Heart right ventricle (tissue), 16 donors: ENCODE measurements at regions not wholly inside any gene's neighbourhood (a gene's known extent, or its start where the extent isn't known, plus 50 kb on each side); places are given as distances from the start of the nearest gene placed in this dataset.
A peak's percentile ranks its signal among the peaks of the same experiment; 100 is the strongest.

ENCODE experiments used
- ATAC-seq, 8 donors: fragments of 200-7000 bp; cut with Tn5 transposase; one replicate each; pipeline ENCODE4 v1.9.1; 2020; ENCODE audit warnings: mild to moderate bottlenecking in 8 of 8, moderate library complexity in 8 of 8, moderate number of reproducible peaks in 1 of 8
- DNase-seq, 2 donors: peaks; one replicate each; pipeline ENCODE4 v3.0.0-alpha.2; 2020
- H3K27ac ChIP-seq, 10 donors: fragments of 200-600 bp; sonication (generic) in 2 of 10; one replicate each; pipeline versions ENCODE4 v1.5.0 to v1.8.0; 2020 to 2022; ENCODE audit warnings: mild to moderate bottlenecking in 3 of 10
- H3K27me3 ChIP-seq, 7 donors: fragments of 200-600 bp; one replicate each; pipeline ENCODE4 v1.8.0; 2021 to 2022; ENCODE audit warnings: mild to moderate bottlenecking in 2 of 7
- H3K36me3 ChIP-seq, 9 donors: fragments of 200-600 bp; sonication (generic) in 1 of 9; one replicate each; pipeline versions ENCODE4 v1.5.0 to v1.8.0; 2020 to 2022; ENCODE audit warnings: mild to moderate bottlenecking in 2 of 9
- H3K4me1 ChIP-seq, 9 donors: fragments of 200-600 bp; sonication (generic) in 1 of 9; one replicate each; pipeline versions ENCODE4 v1.5.0 to v1.8.0; 2020 to 2022; ENCODE audit warnings: mild to moderate bottlenecking in 4 of 9
- H3K4me3 ChIP-seq, 10 donors: fragments of 200-600 bp; sonication (generic) in 2 of 10; one replicate each; pipeline versions ENCODE4 v1.5.0 to v1.8.0; 2020 to 2022; ENCODE audit warnings: mild to moderate bottlenecking in 7 of 10, moderate library complexity in 2 of 10
- H3K9me3 ChIP-seq, 11 donors: fragments of 200-600 bp in 10 of 11; sonication (generic) in 2 of 11; one replicate each; pipeline versions ENCODE4 v1.5.0 to v1.8.0; 2013 to 2022; ENCODE audit warnings: mild to moderate bottlenecking in 2 of 11, control low read depth in 1 of 11, moderate library complexity in 1 of 11
- WGBS, 2 donors: extraction: QIAGEN DNeasy Blood & Tissue Kit; methylation state at CpG; one replicate each; pipeline ENCODE4 v1.1.7; 2013; ENCODE audit warnings: inconsistent platforms in 1 of 2; 5-methylcytosine and 5-hydroxymethylcytosine counted together
- intact Hi-C, 10 donors: fragments of 100-400 bp; cut with DNase I; formaldehyde crosslinking; loops; one replicate each; pipeline versions ENCODE4 v1.11.1 to v1.14.2; 2022
- TF ChIP-seq, protein P1 (sequence below), 9 donors: fragments of 200-600 bp; sonication (generic) in 2 of 9; IDR thresholded peaks; one replicate each; pipeline versions ENCODE4 v1.5.0 to v1.8.0; 2021 to 2022; ENCODE audit warnings: antibody characterized with exemption in 9 of 9, mild to moderate bottlenecking in 5 of 9, moderate library complexity in 1 of 9
- donor health status: Arrhythmogenic right ventricular cardiomyopathy.
- donor health status: ischemic (EF 13 %, LVEDD 7.1; RV severe dilation, severe dysfunction).
- donor health status: healthy with polysubstance abuse.
- donor health status: DM: no; HTN: yes; CAD: no.
- donor health status: DM: no; HTN: no; CAD: no.
- donor health status: ischemic (EF 25% LVEDD 6.9; RV normal size, moderate dysfunction).
- donor health status: ischemic (EF 25% LVEDD 5.7; RV mildly dilated, moderate dysfunction).
- donor health status: healthy.
- donor health status: DM: yes; HTN: yes; CAD: no.
- donor health status: Ischemic cardiomyopathy.
- donor health status: ischemic (EF 35%, LVEDD 5.7; RV mildly dilated, moderate dysfunction).
- donor health status: nonischemic (EF 11% LVEDD 7.7; RV severe dilation, severe dysfunction).
- donor health status: DM: yes; HTN: yes; CAD: no.
- donor health status: PGD.
- donor health status: ischemic (EF 29% LVEDD 5.4; RV normal size, mild dysfunction).
- donor health status: nonischemic (EF 23%, LVEDD 6.1; RV moderate dilation, normal function).

DNA sequence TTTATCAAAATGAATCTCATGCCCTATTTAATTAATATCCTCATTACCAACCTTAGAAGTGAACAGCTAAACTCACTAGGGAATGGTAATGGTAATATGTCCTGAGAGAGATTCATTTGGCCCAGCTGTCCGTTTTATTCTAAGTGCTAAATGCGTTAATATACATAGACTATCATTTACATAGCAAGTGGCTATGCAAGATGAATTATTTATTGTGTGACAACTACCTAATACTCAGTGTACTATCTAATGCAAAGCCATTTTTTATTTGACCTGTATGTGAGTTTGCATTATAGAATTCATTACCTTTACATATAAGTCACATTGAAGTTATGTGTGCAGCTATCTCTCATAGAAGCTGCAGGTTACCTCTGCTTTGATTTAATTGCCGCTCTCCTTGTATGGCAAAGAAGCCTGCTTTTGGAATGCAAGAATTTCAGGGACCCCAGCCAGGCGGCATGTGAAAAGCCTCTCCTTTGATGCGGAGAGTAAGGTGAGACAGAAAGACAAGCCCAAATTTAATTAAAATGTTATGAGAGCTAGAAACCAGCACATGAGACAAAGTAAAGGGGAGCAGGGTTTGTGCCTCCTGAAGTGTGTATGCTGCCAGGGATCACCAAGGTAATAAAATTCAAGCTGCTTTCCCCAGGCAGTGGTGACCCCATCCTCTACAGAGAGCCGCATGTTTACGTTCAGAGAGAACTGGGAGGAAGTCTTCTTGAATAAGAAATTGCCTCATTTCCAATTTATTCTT is 693.0 kb upstream of the MAP3K7 start:
- ATAC-seq (no peak), DNase-seq (no peak)
- Histone ChIP-seq H3K36me3 (no peaks in the 10 kb centered on the region), H3K4me3 (no peak overlapping the region), H3K9me3 (peaks cover 0 to 9% (median 0%) of the 10 kb centered on the region in 11 donors), H3K27ac (no peak overlapping the region), H3K27me3 (no peaks in the 10 kb centered on the region), H3K4me1 (no peaks in the 10 kb centered on the region)
- intact Hi-C loops, result no loop called here
- TF ChIP-seq, protein P1, sequence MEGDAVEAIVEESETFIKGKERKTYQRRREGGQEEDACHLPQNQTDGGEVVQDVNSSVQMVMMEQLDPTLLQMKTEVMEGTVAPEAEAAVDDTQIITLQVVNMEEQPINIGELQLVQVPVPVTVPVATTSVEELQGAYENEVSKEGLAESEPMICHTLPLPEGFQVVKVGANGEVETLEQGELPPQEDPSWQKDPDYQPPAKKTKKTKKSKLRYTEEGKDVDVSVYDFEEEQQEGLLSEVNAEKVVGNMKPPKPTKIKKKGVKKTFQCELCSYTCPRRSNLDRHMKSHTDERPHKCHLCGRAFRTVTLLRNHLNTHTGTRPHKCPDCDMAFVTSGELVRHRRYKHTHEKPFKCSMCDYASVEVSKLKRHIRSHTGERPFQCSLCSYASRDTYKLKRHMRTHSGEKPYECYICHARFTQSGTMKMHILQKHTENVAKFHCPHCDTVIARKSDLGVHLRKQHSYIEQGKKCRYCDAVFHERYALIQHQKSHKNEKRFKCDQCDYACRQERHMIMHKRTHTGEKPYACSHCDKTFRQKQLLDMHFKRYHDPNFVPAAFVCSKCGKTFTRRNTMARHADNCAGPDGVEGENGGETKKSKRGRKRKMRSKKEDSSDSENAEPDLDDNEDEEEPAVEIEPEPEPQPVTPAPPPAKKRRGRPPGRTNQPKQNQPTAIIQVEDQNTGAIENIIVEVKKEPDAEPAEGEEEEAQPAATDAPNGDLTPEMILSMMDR (IDR thresholded peaks at IDR 0.05), result no peak
- 76 to 85% methylated on average over 7 of the region's 7 CpGs for WGBS, 2 donors

DNA sequence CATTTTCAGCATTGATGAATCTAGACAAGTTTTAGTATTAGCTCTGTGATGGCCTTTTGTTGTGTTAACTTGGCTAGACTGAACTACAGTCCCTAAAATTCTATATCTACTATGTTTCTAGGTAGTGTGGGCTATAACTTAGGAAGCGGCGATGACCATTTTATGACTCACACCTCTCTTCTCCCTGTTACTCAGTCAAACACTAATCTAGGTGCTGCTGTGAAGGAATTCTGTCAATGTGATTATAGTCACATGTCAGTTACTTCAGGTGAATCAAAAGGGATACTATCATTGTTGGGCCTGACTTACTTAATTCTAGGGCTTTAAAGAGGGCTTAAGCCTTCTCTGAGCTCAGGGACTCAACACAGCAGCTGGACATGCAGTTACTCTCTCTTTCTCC is 691.5 kb upstream of the MAP3K7 start:
- Histone ChIP-seq H3K36me3 (no peaks in the 10 kb centered on the region), H3K27me3 (no peaks in the 10 kb centered on the region), H3K27ac (no peak overlapping the region), H3K4me3 (no peak overlapping the region), H3K4me1 (no peaks in the 10 kb centered on the region), H3K9me3 (peaks cover 0 to 9% (median 0%) of the 10 kb centered on the region in 11 donors)
- ATAC-seq (no peak), DNase-seq (no peak)
- TF ChIP-seq, protein P1 (IDR thresholded peaks at IDR 0.05), result no peak
- 96 to 97% methylated on average over 2 of the region's 2 CpGs for WGBS, 2 donors
- intact Hi-C loops, result no loop called here

DNA sequence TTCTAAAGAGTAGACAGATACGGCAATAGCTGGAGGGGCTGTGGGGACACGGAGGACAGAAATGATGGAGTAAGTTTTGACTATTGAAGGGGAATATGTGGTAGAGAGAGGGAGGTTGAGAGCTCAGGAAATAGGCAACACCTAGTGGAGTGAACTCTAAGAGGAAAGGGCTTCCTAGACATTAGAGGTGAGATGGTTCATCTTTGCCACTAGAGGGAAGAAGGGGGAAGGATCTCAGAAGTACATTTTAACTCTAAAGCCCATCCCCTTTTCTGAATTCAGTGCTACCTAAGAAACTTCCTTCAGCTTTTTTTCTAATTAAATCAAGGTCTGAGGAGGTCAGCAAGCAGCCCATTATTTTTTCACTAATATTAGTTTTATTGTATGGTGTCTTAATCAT is 689.4 kb upstream of the MAP3K7 start:
- intact Hi-C loops, result no loop called here
- ATAC-seq (no peak), DNase-seq (no peak)
- H3K27me3 ChIP-seq, result no peaks in the 10 kb centered on the region
- no peaks in the 10 kb centered on the region for H3K4me1 ChIP-seq
- H3K27ac ChIP-seq, result no peak overlapping the region
- 43 to 73% methylated on average over 2 of the region's 2 CpGs for WGBS, 2 donors
- H3K9me3 ChIP-seq, result peaks cover 0 to 4% (median 0%) of the 10 kb centered on the region in 11 donors
- H3K4me3 ChIP-seq, result no peak overlapping the region
- no peaks in the 10 kb centered on the region for H3K36me3 ChIP-seq
- TF ChIP-seq, protein P1 (IDR thresholded peaks at IDR 0.05), result peak in 4 of 9 donors; percentile 20 to 34 (median 32)

DNA sequence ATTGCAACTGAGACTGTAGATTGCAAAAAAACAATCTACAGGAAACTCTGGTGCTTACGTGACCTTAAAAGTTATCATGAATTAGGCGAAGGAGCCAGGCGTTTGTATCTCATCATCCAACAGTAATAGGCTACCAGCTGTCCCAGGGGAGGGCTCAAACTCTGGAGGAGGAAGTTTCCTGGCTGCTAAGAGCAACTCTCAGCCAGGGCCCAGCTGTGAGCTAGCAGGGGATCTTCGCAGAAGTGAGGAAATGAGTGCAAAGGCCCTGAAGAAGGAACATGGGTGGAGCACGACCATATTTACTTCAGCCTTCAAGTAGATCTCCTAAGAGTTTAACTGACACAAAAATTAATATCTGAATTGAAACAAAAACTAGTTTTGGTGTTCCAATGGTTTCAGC is 686.9 kb upstream of the MAP3K7 start:
- Histone ChIP-seq H3K4me3 (no peak overlapping the region), H3K27me3 (no peaks in the 10 kb centered on the region), H3K4me1 (no peaks in the 10 kb centered on the region), H3K9me3 (peaks cover 0 to 6% (median 0%) of the 10 kb centered on the region in 11 donors), H3K36me3 (no peaks in the 10 kb centered on the region), H3K27ac (no peak overlapping the region)
- intact Hi-C loops, result no loop called here
- WGBS, 2 donors, result 31 to 37% methylated on average over 5 of the region's 5 CpGs
- ATAC-seq, result peak in 7 of 8 donors; percentile 84 to 96 (median 89)
- TF ChIP-seq, protein P1 (IDR thresholded peaks at IDR 0.05), result no peak
- peak; percentile 34 to 72 for DNase-seq
